NCI-H146 treated with DMSO at 0.1 percent for 48 hours (cell line): ENCODE measurements at regions not wholly inside any gene's neighbourhood (a gene's known extent, or its start where the extent isn't known, plus 50 kb on each side); places are given as distances from the start of the nearest gene placed in this dataset.
A peak's percentile ranks its signal among the peaks of the same experiment; 100 is the strongest.

Experiments
- DNase-seq: peaks from one replicate; lab custom pipeline; 2025; ENCODE audit not compliant: unreplicated experiment; lab: John Stamatoyannopoulos, UW

DNA sequence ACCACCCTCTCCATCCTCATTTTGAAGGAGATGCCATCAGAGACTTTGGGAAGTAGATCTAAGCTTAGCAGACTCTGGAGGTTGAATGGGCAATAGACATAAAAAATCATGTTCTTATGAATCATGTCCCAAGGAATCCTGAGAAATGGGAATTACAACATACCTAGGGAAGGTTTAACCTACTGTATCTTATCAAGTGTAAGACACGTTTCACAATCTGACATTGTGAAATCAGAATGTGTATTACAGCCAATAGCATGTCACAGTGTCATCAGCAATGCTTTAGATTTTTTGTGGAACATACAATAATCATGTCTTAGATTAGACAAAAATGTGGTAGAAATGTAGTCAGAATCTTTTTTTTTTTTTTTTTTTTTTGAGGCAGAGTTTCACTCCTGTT lies 332.4 kb upstream of the TLE3 start:
- no peak for DNase-seq

GRCh38 chr15:70429056-70429722 lies 331.5 kb upstream of the TLE3 start:
- no peak for DNase-seq

DNA sequence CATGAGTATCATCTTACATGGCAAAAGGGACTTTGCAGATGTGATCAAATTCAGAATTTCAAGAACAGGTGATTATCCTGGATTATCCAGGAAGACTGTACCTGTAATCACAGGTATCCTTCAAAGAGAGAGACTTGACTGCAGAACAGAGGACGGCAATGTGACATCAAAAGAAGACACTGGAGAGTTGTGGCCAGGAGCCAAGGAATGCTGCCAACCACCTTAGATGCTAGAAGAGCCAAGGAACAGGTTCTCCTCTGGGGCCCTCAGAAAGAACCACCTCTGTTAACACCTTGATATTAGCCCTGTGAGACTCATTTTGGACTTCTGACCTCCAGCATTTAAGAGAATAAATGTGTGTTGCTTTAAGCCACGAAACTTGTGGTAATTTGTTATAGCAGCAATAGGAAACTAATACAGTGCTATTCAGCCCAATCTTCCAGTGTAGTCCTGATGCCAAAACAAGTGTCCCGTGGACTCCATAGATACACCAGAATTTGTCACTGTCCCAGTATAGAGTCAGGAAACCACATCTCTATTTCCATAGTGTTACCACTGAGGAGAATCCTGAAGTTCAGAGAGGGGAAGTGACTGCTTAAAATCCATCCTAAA lies 330.6 kb upstream of the TLE3 start:
- DNase-seq, result no peak

DNA sequence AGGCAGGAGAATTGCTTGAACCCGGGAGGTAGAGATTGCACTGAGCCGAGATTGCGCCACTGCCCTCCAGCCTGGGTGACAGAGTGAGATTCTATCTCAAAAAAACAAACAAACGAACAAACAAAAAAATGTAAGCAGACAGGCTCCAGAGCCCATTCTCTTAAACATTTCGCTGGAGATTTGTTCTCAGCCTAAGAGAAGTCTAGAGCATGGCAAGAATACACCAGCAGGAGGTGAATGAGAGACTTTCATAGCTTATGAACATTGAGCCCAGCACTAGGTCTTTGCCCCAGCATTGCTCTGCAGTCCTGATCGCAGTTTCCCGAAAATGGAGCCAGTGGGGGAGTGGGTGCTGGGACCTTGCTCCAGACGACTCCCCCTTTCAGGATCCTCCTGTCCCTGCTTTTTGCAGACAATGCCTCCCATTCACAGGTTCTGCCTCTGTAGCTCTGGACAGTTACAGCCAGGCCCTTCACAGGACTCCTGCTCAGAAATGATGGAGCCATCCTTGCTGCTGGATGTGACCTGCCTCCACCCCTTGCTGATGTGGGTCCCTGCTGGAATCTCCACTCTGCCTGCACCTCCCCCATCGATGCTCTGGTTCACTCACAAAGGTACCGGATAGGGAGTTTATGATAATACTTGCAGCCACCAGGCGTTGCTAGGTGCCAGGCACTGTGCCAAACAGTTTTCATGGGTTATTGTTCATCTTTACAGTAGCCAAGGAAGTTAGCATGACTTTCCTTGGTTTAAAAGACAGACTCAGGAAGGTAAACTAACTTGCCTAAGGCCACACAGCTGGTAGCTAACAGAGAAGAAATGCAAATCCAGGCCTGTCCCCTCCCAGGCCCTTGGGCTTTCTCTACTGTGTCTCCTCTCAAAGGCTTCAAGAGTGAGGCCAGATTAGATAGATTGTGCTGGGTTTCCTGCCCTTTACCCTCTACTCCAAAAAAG lies 329.7 kb upstream of the TLE3 start:
- DNase-seq, result no peak

GRCh38 chr15:70426096-70426821 lies 328.5 kb upstream of the TLE3 start:
- no peak for DNase-seq

GRCh38 chr15:70424937-70425411 lies 327.3 kb upstream of the TLE3 start:
- DNase-seq, result no peak

DNA sequence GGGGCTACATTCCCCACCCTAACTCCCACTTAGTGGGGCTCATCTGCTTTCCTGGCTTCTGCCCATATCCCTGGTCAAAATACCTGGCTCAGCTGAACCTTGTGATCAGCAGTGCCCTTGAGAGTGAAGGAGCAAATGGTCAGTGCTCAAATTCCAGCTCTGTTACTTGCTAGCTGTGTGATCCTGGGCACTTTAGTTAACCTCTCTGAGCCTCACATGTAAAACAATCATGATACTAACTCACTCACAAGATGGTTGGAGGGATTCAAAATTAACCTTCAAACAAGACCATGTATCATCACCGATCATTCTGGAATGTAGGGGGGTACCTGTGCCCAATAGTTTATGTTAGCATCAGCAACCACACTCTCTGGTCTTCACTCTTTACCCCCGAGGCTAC lies 325.6 kb upstream of the TLE3 start:
- no peak for DNase-seq

DNA sequence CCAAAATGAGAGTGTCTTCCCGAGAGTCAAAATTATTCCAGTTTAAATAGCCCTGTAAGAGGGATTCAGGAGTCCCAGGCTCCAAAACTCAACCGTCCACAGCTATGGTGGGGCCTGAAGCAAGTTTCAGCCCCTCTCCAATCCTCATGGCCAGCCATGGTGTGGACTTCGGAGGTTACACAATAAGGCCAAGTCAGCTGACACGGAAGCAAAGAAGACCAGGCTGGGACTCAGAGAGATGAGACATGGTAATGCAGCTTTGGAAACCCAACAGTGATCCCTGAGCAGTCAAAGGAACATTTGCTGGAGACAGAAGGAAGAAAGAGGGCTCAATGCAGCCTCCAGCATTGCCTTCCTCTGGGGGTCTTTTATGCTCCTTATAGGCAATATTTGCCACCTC lies 324.6 kb upstream of the TLE3 start:
- no peak for DNase-seq

- peak; percentile 1 for DNase-seq
Observed at GRCh38 chr15:70420948-70421482, 323.3 kb upstream of the TLE3 start.

- DNase-seq, result peak; percentile 11
Observed at GRCh38 chr15:70420086-70420947, 322.6 kb upstream of the TLE3 start.

- peak; percentile 10 for DNase-seq
Observed at GRCh38 chr15:70418943-70419342, 321.2 kb upstream of the TLE3 start.

GRCh38 chr15:70417535-70417934 lies 319.8 kb upstream of the TLE3 start:
- DNase-seq, result no peak

DNA sequence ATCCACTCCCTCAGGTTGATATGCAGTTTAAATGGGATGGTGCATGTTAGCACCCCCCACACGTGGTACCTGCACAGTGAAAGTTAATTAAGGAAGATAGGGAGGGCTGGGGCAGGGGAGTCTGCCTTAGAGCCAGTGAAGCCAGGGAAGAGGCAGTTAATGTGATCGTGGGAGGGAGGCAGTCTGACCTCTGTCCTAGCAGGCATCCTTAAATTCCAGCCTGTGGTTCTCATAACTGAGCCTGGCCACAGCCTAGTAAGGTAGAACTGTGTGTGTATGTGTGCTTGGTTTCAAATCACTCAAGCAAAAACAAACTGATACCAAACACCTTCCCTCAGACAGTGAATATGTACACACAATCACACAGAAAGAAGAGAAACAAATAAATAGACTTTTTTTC lies 319.1 kb upstream of the TLE3 start:
- DNase-seq, result no peak

GRCh38 chr15:70415398-70415797 lies 317.7 kb upstream of the TLE3 start:
- DNase-seq, result peak; percentile 22

DNA sequence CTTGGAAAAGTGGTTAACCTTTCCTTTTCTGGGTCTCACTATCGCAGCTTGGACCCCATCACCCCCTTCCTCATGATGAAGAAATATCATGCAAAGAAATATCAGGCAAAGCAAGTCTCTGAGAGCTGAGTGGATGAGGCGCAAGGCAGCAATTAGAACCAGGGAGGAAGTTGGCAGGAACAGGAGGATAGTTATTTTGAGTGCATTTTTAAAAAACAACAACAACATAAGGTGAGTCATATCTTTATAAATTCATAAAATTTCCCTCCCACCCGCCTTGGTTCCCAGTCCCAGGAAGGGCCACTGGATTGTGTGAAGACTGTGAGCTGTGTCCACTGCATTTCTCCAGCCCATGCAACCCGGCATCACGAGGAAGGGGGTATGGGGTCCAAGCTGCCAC lies 316.9 kb upstream of the TLE3 start:
- no peak for DNase-seq

- peak; percentile 33 for DNase-seq
Observed at GRCh38 chr15:70412794-70413193, 315.1 kb upstream of the TLE3 start.

DNA sequence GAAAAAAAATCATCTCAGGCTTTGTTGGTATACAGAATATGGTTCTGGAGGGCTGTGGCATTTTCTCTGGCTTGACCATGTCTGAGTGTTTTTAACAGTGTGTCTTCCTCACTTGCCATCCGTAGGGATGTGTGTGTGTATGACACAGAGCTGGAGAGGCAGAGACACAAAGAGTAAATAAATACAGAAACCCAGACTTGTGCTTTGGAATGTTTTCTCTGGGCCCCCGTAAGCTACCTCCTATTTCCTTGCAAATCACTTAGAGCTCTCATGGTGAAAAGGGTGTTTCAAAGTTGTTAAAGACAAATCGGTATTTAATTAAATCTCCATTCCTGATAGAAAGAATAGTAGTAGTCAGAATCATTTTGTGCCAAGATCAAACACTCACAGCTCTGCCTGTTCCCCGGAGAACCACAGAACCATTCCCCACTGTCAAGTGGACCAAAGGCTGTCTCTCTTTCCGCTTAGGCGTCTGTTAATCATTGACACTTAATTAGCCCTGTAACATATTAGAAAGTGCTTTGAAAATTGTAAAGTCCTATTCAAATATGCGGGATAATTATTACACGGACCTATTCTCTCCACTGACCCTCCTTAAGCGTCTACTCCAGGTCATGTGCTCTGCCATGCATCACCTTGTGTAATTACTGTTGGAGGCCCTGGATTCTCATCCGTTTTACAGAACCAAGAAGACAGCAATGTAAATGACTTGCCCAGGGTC lies 313.6 kb upstream of the TLE3 start:
- no peak for DNase-seq

GRCh38 chr15:70410371-70410985 lies 312.8 kb upstream of the TLE3 start:
- DNase-seq, result no peak

DNA sequence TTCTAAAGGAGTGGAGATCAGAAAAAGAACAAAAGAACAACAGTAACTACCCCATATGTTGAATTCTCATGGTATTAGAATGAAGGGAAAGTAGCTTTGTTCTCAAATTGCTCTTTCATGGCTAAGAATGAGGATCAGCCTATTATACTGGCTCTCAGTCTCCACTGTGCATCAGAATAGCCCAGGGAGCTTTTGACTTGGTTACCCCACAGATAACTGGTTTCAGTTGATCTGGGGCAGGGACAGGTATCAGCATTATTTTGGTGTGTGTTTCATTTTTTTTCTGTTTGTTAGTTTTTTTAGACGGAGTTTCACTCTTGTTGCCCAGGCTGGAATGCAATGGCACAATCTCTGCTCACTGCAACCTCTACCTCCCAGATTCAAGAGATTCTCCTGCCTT lies 311.7 kb upstream of the TLE3 start:
- no peak for DNase-seq
